Astrocyte (in vitro differentiated cells and primary cell): ENCODE measurements at regions not wholly inside any gene's neighbourhood (a gene's known extent, or its start where the extent isn't known, plus 50 kb on each side); places are given as distances from the start of the nearest gene placed in this dataset.

Experiments used
- CTCF ChIP-seq: IDR thresholded peaks from 2 replicates; pipeline ENCODE4 v1.5.1; 2011; ENCODE audit warnings: low read depth, mild to moderate bottlenecking, inconsistent platforms, low read length, moderate library complexity; ENCODE audit not compliant: insufficient read depth
- EZH2 ChIP-seq: IDR thresholded peaks from 2 replicates; pipeline ENCODE4 v1.6.1; 2012; ENCODE audit warnings: mild to moderate bottlenecking, low read length, inconsistent platforms; ENCODE audit not compliant: insufficient read depth

GRCh38 chr2:8364668-8365067 lies 317.2 kb upstream of the ID2 start:
- TF ChIP-seq CTCF (no peak), EZH2 (no peak)
